ENCODE measurements at regions not wholly inside any gene's neighbourhood (a gene's known extent, or its start where the extent isn't known, plus 50 kb on each side); places are given as distances from the start of the nearest gene placed in this dataset.

DNA sequence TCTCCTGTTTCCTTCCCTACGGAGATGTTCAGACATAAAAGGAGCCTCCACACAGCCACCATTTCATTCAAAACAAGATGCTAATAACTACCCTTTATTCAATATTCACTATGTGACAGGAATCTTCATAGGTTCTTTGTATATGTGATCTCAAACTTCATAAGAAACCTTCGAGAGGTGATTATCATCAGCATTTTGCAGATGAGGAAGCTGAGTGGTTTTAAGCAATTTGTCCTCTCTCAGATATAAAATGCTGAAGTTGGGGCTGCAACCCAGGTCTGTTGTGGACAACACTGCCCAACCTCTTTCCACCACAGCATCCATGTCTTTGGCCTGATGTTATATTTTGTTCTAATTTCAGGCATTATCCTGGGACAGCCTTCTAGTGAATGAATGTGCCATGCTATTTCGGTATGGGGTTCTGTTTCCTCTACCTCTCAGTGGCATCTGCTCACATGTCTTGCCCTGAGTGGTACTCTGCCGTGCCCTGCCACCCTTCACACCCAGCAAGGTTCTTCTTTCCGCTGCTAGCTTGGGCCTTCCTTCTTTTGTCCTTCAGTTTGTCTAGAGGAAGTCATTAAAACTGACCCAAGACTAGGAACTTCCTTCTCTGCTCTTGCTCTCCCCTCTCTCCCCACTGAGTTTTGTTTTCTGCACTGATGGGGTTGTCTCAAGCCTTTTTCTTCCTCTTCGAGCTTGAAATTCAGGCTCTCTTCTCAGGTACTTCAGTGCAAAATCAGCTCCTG, 300.9 kb upstream of the PRDM1 start:
- Histone ChIP-seq H3K36me3 (no peaks in the 10 kb centered on the region), H3K27ac (no peak overlapping the region), H3K4me3 (no peak overlapping the region), H3K4me1 (peaks cover 0 to 5% of the 10 kb centered on the region in 2 donors), H3K9me3 (no peaks in the 10 kb centered on the region), H3K27me3 (no peaks in the 10 kb centered on the region)
- TF ChIP-seq CTCF (IDR thresholded peaks at IDR 0.05), result no peak
- no peak for DNase-seq (ENCODE audit: low spot score)

GRCh38 chr6:105784179-105784578, 302.0 kb upstream of the PRDM1 start:
- Histone ChIP-seq H3K4me1 (no peaks in the 10 kb centered on the region), H3K27ac (no peak overlapping the region), H3K9me3 (no peaks in the 10 kb centered on the region), H3K27me3 (no peaks in the 10 kb centered on the region), H3K4me3 (no peak overlapping the region), H3K36me3 (no peaks in the 10 kb centered on the region)
- DNase-seq (ENCODE audit: low spot score), result no peak
- no peak for TF ChIP-seq CTCF (IDR thresholded peaks at IDR 0.05)

- Histone ChIP-seq H3K27ac (no peak overlapping the region), H3K36me3 (no peaks in the 10 kb centered on the region), H3K27me3 (no peaks in the 10 kb centered on the region), H3K4me3 (no peak overlapping the region), H3K4me1 (no peaks in the 10 kb centered on the region), H3K9me3 (no peaks in the 10 kb centered on the region)
- no peak for DNase-seq (ENCODE audit: low spot score)
- TF ChIP-seq CTCF (IDR thresholded peaks at IDR 0.05), result no peak
These were observed 302.7 kb upstream of the PRDM1 start for GRCh38 chr6:105783333-105783935.

DNA sequence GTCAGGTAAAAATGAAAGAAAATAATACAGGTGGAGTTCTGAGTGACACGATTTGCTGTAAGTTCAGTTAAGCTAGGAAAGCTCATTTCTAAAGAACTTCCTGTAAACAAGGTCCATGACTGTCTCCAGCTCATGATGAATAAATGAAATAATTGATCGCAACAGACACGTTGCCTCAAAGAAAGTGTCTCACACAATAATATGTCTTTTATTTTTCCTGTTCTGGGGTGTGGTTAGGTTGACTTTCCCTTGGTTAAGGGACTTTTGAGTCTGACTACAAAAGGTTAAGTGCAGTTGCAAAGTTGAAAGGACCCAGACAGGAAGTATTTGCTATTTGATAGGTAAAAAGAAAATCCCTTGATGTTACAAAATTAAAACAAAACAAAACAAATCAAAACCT, 304.2 kb upstream of the PRDM1 start:
- H3K9me3 ChIP-seq, result no peaks in the 10 kb centered on the region
- TF ChIP-seq CTCF (IDR thresholded peaks at IDR 0.05), result no peak
- no peaks in the 10 kb centered on the region for H3K36me3 ChIP-seq
- DNase-seq (ENCODE audit: low spot score), result no peak
- H3K27me3 ChIP-seq, result no peaks in the 10 kb centered on the region
- no peak overlapping the region for H3K27ac ChIP-seq
- no peaks in the 10 kb centered on the region for H3K4me1 ChIP-seq
- no peak overlapping the region for H3K4me3 ChIP-seq

DNA sequence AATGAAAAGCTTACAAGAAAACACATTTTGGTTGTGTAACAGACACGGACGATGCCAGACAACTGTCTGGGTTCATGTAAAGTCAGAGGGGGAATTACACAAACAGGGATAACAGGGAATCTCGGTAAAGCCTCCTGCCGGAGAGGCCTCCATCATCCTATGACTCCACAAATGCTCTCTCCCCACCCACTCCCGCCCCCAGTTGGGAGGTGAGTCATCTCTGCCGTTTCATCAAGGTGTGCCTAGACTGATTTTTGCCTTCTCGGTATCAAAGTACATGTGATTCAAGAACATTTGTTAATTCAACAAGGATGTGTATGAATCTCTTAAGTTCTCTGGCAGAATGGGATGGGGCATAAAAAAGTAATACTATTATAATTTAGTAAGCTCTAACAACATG, 304.9 kb upstream of the PRDM1 start:
- no peaks in the 10 kb centered on the region for H3K36me3 ChIP-seq
- no peaks in the 10 kb centered on the region for H3K4me1 ChIP-seq
- no peak for TF ChIP-seq CTCF (IDR thresholded peaks at IDR 0.05)
- no peaks in the 10 kb centered on the region for H3K9me3 ChIP-seq
- no peak overlapping the region for H3K27ac ChIP-seq
- H3K27me3 ChIP-seq, result no peaks in the 10 kb centered on the region
- no peak overlapping the region for H3K4me3 ChIP-seq
- no peak for DNase-seq (ENCODE audit: low spot score)
